Activated CD4-positive, alpha-beta T cell treated with anti-CD3 and anti-CD28 coated beads for 24 hours (primary cell): ENCODE measurements at regions not wholly inside any gene's neighbourhood (a gene's known extent, or its start where the extent isn't known, plus 50 kb on each side); places are given as distances from the start of the nearest gene placed in this dataset.

Experiments used
- DNase-seq, 2 donors: peaks; one replicate each; pipeline ENCODE4 v3.0.0-alpha.2; 2020; ENCODE audit warnings: low read depth in 2 of 2

DNA sequence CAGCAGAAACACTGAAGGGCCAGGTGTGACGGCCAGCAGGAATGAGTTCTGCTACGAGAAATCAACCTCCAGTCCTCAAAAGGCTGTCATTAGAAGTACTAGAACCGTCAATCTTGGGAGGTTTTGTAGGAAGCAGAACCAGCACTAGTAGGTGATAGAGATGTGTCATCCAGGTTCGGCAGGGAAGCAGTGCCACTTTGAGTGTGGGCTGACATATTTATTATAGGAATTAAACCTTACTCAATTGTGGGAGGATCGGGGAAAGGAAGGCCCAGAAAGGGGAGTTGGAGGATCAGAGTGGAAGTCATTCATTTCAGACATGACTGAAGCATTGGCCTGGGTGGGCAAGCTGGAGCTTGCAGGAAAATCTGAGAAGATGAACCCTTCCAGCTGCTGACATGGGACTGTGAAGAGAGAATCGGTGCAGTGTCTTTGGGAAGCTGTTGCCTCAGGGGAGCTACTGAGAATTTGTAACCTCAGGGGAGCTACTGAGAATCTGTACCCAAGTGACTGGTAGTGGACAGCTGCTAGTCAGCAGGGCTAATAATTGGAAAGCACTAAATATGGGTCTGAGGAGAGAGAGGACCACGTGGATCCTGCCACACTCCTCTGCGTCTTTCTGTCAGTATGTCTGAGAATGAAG is 177.4 kb downstream of the SPRY1 start:
- DNase-seq, result no peak

- no peak for DNase-seq
Measured at GRCh38 chr4:123575291-123575690, 178.7 kb downstream of the SPRY1 start.

- DNase-seq, result no peak
Measured at GRCh38 chr4:123577225-123577906, 180.8 kb downstream of the SPRY1 start.

- no peak for DNase-seq
Measured at GRCh38 chr4:123578276-123579029, 181.9 kb downstream of the SPRY1 start.

GRCh38 chr4:123579961-123580360 is 183.4 kb downstream of the SPRY1 start:
- no peak for DNase-seq

DNA sequence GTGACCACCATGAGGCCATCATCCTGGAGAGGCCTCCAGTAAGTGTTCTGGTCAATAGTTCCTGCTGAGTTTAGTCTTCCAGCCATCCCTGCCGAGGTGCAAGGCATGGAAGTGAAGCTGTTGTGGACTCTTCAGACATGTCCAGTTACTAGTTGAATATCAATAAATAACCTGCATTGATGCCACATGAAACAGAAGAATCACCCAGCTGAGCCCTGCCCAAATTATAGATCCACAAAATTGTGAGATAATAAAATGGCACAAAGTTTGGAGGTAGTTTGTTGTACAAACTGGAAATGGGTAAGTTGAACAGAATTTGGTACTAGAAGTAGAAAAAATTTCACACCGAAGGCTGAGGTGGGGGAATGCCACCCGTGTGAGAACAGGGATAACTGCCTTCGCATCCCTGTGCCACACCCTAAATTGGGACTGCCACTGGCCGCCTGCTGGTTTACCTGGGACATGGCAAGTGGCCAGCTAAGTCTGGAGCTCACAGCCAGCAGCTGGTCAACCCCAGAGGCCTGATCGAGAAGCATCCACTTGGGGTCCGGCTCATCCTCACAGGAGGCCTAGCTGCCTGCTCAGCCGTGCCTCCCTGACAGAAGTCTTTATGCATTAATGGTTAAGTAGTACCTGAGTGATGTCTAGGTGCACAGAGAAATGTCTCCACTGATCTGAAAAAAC is 184.5 kb downstream of the SPRY1 start:
- no peak for DNase-seq

DNA sequence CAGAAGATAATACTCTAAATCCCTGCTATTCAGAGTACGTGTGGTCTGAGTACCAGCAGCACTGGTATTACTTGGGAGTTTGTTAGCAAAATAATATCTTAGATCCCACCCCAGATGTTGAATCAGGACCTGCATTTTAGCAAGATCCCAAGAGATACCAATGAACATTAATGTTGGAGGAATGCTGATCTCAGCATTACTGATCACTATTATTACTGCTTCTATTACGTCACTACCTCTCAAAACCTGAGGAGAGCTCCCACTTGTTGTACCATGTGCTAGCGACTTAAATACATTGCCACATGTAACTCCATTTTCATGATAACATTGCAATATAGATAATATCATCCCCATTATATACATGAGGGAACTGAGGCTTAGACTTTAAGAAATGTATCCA is 185.2 kb downstream of the SPRY1 start:
- DNase-seq, result no peak

GRCh38 chr4:123583043-123583442 is 186.4 kb downstream of the SPRY1 start:
- no peak for DNase-seq

DNA sequence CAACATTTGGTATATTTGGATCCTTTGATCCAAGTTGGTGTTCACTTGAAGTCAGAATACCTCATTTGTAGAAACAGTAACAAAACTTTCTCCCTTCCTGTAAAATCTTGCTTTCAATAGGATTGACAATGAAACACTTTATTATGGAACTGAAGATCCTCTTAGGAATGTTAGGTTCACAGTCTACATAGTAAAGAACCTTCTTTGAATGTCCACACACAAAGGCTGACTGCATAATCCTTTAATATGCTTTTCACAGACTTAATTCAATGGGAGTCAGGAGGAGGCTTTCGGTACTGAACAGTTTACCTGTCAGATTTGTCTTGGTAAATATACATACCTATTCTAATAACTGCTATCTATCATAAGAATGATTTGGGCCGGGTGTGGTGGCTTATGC is 188.5 kb downstream of the SPRY1 start:
- no peak for DNase-seq

DNA sequence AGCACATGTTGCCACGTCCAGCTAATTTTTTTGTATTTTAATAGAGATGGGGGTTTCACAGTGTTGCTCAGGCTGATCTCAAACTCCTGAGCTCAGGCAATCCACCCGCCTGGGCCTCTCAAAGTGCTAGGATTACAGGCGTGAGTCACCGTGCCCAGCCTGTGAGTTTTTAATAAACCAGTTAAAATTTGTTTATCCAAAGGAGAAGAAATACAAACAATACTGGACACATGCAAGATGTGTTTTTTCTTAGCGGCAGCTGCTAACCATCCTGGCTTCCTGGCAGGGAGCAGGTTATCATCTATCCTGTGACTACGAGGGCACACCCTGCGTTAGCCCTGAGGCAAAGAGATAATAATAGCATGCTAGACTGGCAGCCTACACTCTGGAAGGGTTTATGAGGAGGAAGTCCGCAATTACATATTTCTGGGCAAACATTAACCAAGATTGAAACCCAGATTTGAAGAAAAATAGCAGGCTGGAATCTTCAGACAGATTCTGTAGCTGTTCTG is 191.4 kb downstream of the SPRY1 start:
- DNase-seq, result no peak

DNA sequence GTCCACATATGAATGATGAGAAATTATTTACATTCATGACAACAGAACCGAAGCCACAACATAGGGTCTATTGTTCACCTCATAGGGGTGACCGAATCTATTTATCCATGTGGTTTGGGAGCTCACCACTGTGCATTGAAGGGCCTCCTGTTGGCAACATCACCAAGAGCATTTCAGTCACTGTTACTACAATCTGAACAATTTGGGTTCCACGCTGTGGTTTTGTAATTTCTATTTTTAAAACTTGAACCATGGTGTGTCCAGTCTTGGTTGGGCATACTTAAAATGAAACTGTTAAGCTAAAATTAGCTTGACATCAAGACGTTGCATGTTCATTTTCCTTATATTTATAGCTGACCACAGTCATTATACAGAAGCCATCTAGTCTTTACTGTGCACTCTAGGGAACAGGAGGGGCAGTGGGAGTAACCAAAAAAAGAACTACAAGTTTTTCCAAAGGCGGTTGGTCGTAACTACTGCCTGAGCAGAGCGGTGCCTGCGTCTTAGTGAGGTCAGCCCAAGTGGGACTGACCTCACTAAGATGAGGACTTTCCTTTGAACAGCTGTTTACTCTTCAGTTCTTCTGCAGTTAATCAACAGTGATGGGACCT is 192.1 kb downstream of the SPRY1 start:
- DNase-seq, result no peak

- DNase-seq, result no peak
Measured at GRCh38 chr4:123589301-123589700, 192.7 kb downstream of the SPRY1 start.

DNA sequence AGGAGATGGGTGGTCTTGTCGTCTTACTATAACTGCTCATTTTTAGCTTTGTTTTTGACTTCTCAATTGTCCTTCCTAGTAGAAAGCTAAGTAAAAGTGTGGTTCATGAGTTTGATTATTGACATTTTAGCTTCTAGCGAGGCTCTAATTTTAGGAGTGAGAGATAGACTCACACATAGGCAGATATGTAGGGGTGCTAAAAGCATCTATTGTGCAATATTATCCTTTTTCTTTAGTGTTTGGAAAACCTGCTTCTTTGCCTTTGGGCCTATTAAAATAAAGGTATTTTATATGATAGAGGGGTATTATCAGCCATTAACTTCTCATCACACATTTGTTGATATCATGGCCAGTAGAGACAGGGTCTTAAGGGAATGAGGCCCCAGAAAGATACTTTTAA is 195.3 kb downstream of the SPRY1 start:
- DNase-seq, result no peak

DNA sequence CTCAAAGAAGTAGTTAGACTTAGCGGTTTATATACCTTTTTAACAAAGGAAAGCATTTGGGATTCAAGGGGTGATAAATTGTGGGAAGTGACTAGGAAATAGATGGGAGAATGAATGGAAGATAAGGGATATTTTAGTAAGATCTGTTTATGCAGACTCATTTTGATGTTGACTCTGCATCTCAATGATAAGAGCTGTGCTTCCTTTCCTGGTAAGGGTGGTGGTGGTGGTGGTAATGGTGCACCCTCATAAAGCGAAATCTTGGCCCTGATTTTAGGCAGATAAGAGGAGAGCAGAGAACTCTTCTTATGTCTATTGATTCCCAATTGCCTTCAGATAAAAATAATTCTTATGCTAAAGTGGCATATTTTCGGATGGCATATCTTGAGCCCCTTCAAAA is 197.1 kb downstream of the SPRY1 start:
- DNase-seq, result no peak

- no peak for DNase-seq
Measured at GRCh38 chr4:123596805-123597204, 200.2 kb downstream of the SPRY1 start.

DNA sequence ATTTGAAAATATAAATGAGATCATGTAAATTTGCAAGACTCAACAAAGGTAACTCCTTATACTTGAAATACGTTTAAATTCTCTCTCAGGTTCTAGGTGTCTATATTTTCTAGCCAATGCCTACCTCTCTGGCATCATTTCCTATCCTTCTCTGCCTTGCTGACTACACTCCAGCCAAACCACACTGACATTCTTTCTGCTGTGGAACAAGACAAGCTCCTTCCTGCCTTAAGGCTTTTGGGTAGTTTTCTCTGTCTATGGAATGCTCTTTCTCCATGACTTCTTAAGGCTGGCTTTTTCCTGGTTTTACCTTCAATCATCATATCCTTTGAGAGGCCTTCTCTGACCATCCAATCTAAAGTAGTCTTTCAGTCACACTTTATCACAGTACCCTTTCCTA is 201.0 kb downstream of the SPRY1 start:
- no peak for DNase-seq

DNA sequence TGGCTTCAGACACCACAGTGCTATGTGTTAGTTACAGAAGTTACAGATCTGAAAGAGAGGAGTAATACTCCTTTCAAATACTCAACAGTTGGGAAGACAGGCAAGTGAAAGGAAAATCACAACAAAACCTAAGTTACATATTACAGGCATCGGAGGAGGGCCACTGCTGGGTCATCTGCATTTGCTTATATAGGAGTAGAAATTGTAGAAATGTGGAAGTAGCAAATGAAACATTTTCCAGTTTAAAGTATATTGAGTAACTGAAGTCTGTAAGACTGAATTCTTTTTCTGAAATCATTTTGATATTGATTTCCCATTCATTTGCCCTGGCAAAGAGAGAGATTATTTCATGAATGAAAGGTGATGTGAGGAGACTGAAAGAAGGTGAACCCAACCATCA is 201.7 kb downstream of the SPRY1 start:
- DNase-seq, result no peak

DNA sequence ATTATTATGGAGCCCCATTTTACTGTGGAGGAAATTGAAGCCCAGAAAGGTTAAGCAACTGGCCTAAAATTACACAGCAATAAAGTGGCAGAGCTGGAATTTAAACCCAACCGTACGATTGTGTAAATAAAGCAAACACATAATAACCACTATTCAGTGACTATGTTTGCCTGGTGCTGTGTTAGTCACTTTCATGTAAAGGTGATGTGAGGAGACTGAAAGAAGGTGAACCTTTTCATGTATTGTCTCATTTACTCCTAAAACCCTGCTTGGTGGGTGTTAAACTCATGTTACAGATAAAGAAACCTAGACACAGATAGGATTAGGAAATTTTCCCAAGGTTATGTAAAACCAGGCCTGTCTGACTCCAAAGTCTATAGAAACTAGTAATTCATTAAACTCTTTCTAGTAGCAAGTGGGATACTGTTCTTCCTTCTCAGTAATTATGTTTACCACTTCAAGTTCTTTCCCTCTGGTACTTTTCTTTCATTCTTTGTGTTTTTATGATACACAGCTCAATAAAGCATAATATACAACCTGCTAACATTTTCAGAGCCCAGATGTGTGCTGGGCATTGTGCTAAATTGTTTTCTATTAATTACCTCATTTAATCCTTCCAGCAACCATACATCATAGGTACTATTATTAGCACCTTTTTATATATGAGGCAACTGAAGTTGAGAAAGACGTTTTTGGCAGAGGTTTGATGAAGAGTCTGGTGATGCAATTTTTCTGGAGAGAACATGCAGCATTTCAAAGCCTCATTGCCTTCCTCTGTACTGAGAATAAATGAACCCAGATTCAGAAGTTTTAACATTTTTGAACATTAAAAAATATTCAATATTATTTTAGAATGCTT is 202.7 kb downstream of the SPRY1 start:
- no peak for DNase-seq

DNA sequence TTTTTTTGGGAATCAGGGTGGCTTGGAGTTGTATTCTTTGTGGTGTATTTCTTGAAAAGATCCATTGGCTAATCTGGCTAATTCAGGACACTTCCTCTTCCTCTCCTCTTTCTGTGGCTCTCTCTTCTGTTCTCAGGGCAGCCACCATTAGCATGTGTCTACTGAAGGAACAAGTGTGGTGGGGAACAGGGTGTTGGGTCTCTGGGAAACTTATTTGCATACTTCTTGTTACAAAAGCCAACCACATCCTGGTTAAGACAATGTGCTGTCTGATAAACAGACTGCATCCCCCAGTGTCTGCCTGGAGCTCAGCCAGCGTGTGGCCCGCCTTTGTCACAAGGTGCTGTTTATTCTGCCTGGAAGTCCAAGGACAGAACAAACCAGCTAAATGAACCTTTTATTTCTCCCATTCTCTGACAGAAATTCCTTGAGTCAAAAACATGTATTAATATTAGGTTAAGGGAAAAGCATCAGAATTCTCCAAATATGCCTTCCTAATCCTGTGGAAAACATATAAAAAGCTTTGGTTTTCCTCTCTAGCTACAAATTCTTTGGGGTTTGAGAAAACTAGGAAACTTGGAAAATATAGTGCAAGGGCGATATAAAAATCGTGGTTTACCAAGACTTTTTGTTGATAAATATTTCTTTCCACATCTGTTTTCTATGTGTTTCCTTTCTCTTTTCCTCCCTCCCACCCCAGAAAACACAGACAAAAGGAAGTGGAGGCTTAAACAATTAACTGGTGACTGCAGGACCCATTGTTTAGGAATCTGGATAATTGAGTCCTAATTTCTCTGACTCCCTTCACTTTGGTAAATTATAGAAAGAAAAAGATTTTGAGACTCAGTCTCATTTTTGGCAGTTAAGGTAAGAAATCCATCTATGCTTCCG is 203.6 kb downstream of the SPRY1 start:
- DNase-seq, result no peak
